GM04503 (cell line): ENCODE measurements at regions not wholly inside any gene's neighbourhood (a gene's known extent, or its start where the extent isn't known, plus 50 kb on each side); places are given as distances from the start of the nearest gene placed in this dataset.
A peak's percentile ranks its signal among the peaks of the same experiment; 100 is the strongest.

Source experiments
- DNase-seq: peaks from one replicate; pipeline ENCODE4 v3.0.0-alpha.2; 2012; ENCODE audit warnings: low read depth

DNA sequence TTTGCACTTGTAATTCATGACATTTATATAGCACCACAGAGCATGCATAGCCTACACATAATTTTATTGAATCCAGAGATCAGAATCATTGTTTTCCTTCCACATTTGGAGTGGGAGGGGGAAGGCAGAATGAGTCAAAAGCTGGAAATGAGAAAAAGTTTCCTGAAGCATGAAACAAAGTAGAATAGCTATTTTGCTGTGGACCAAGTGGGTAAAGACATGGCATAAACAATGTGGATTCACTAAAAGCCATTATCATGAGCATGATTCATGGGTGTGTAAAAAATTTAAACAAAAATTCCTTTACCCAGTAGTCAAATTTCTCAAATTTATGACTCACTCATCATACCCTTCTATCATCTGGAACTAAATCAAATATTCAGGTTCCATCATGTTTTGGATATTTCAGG lies 97.9 kb downstream of the YIPF5 start:
- DNase-seq, result peak; percentile 73

DNA sequence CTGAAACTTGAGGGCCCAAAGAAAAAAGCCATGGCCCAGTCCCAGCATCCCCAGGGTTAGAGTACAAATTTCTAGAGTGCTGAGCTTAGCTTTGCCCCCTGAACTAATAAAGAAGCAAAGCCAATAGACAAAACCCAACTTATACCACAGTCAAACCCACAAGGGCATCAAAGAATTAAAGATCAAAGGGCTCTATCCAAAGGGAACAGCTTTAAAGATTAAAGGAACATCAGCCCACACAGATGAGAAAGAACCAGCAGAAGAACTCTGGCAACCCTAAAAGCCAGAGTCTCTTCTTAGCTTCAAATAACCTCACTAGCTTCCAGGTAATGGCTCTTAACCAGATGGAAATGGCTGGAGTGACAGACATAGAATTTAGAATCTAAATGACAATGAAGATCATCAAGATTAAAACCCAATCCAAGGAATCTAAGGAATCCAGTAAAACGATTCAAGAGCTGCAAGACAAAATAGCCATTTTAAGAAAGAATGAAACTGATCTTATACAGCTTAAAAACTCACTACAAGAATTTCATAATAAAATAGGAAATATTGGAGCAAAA lies 93.9 kb downstream of the YIPF5 start:
- DNase-seq, result no peak

DNA sequence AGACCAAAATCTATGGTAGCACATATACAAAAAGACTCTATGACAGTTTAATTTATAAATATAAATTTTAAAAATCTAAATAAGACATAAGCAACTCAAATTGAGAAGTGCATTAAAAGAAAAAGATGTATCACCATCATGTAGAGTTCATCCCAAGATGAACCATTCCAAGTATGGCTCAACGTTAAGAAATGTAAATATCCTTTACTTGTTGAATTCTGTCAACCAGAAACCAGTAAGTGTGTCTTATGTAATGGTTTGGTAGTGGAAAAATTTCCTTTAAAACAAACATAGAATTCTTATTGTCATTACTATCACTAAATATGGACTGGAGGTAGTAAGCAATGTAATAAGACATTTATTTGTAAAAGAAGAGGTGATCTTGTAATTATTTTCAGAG lies 87.3 kb downstream of the YIPF5 start:
- DNase-seq, result no peak

DNA sequence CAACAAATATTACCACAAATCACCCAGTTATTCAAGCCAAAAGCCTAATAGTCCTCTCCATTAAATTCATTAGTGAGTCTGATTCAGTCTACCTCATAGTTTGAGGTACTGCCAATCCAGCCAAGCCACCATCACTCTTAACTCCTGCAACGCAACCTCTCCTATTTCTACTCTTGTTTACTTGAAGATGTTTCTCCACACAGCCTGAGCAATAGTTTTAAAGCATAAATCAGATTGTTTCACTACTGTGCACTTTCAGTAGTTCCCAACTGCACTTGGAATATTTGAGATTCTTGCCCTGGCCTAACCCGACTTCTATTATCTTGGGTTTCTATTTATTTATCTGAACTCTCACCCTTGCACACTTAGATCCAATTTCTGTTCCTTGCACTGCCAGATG lies 85.5 kb downstream of the YIPF5 start:
- no peak for DNase-seq

DNA sequence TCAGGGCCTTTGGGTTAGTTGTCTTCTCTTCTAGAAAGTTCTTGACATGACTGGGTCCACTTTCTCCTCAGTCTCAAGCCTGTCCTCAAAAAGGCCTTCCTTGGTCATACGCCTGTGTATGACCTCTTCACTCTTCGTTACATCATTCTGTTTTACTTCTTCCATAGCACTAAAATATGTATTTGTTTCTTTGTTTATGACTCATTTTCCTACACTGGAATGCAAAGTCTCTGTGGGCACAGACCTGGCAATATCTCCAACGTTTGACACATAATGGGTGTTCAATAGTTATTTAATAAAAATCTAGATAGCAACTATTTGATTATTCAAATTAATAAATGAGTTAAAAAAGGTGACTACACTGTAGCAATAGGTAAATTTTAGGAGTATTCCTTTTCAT lies 85.1 kb downstream of the YIPF5 start:
- no peak for DNase-seq

DNA sequence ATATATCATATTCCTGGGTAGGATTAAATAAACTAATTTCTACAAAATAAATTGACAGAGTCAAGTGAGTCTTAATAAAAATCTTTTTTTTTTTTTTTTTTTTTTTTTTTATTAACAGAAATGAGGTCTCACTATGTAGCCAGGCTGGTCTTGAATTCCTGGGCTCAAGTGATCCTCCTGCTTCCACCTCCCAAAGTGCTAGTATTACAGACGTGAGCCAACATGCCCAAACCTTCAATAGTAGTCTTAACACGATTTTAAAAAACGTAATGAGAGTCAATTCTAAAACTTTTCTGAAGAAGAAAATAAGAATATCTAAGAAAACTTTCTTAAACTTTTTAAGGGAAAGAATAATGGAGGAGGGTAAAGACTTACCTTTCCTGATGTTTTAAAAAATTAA lies 84.2 kb downstream of the YIPF5 start:
- no peak for DNase-seq

DNA sequence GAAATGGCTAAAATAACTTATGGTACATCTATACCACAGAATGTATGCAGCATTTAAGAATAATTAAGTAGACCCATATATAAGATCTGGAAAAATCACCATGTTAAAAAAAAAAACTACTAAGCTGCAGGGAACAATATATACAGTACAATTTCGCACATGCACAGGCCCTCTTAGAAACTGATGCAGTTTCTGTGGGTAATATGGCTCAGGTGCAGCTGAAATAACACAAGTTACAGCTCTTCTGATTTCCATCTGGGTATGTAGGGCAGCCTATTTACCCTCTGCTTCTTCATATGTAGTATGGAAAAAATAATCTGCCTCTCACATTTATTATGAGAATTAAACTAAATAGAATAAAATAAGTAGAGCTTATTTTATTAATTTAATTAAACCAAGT lies 82.9 kb downstream of the YIPF5 start:
- DNase-seq, result no peak

DNA sequence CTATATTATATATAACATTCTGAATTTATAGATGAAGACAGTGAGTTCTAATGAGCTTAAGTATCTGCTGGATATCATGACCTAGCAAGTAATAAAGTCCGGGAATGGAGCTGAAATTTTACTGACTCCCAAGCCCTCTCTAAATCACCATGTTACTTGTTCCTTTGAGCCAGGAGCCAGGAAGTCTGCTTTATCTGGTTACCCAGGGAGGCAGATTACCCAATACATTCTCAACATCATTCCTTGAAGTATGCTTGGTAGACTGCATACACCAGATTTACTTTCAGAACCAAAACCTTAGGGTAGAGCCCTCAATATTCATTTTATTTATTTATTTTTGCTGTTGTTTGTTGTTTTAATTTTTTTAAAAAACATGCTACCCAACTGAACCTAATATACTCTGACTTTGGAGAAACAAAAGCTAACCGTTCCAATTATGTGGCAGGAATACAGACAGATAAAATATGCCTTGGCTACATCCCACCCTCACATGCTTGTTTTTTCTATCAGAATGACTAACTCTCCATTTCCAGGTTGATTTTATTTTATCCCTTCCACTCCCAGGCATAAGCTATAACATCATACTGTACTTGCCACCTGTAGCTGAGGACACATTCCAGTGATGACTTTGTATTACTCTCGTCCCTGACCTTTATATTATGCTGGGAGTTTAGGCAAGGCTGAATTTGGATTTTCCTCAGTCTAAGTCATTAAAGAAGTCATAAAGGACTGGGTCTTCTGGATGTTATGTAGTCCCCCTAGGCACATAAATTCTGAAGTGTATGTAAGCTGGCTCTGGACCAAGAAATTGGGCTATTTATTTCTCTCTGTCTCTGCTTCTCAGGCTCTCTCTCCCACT lies 82.0 kb downstream of the YIPF5 start:
- peak; percentile 34 for DNase-seq

DNA sequence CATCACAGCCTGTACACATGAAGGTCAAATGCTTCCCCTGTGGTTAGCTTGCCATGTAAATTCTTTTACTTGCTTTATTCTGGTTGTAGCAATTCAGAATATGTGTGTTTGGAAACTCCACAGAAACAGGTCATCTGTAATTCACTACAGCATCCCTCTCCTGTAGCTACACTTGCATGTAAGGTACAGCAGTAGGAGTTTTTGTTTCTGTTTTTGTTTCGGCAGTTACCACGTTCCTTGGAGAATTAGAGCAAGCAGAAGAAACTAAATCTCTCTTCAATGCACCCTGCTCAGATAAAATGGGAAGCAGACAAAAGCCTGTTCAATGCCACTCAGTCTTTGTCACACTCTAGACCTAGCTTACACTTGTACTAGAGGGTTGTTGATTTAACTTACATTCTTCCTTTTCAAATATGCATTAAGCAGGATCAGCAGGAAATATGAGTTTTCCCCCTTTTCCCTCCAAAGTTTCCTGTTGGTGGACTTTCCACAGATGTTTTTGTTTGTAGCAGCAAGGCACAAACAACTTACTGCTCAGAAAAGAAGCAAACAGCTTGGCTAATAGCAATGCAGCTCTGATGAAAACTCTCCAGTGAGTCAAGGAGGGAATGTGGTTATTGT lies 80.9 kb downstream of the YIPF5 start:
- DNase-seq, result no peak

DNA sequence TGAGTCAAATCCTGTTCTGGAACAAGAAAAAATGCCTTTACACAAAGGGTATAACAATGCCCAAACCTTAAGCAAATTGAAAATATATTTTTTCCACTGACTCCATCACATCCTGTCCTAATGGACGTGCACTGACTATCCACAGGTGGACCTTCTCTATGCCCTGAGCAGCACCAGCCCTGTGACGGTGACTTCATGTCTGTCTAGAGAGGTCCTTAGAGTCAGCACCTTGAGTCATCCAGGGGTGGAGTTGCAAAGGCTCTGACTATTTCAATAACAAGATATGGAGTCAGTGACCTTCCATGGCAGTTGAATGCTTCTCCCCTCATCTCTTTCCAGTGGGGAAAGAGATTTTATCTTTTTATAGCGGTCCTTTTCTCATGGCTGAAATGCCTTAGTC lies 78.0 kb downstream of the YIPF5 start:
- no peak for DNase-seq

DNA sequence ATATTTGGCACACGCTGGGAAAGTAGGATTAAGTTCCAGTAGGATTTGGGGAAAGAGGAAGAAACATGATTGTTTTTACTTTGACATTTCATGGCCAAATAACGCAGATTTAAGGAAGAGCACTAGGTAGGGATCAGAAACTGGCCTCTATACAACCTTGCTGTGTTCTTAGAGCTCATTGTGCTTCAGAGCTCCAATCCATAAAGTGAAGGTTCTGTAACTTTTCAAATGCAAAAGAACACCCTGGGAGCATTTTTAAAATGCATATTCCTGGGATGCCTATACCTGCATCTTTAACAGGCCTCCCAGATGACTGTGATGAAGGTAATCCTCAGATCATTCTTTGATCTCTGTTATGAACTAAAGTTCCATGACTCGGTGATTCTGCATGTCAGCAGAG lies 77.1 kb downstream of the YIPF5 start:
- no peak for DNase-seq

DNA sequence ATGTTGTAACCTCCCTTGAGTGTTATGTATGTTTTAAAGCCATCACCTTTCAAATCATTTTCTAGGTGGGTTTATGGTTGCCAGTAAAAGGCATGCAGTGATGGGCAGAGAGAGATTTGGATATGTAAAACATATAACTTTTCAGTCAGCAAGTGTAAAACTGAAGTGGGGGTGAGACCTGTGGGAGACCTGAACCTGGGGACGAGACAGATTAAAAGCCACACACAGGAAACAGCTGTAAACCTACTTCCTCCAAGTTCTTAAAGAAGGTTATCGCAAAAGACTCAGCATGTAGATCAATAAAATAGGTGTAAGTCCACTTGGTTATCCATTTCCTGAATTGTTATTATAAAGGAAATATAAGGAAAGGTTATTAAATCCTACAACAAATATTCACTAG lies 76.6 kb downstream of the YIPF5 start:
- DNase-seq, result no peak

DNA sequence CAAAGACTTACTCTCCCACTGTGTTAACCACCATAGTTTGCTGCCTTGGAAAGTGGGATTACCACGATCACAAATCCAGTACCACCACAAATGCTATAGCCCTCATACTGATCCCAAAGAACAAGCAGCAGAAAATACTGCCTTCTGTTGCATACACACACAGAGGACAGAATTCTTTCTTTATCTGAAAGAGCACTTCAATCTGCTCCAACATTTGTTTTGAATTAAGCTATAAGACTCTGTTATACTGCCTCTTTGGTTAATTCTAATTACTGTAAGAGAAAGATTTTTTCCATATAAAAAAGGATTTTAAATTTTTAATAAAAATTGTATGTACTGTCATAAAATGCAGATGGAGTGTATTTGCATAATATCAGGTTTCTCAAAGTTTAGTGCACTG lies 69.8 kb downstream of the YIPF5 start:
- DNase-seq, result no peak

DNA sequence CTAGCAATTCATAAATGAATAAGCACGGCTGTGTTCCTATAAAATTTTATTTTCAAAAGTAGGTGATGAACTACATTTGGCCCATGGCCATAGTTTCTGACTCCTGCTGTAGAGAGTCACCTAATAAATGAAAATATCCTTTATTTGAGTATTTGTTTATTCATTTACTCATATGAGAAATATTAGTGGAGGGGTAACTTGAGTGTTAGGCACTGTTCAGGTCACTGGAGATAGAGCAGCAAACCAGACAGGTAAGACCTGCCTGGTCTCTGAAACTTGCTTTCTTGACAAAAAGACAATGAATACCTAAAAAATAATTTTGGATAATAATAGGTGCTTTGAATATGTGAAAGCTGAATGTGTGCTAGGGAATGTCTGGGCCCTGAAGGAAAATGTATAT lies 68.8 kb downstream of the YIPF5 start:
- no peak for DNase-seq

DNA sequence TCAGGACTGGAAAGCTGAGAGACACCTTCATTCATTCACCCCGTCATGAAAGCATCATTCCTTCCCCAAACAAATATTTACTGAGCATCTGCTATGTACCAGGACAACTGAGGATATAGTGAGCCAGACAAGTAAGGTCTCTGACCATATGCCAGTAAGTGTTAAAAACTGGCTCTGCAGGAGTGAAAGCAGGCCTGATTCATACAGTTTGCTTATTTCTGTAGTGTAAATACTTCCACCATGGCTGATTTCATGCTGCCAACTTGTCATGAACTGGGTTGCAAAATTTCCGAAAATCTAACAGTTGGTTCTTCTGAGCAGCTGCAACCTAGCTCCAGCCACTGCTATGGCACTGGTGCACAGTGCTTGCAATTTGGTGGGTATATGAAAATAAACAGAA lies 68.1 kb downstream of the YIPF5 start:
- DNase-seq, result no peak

DNA sequence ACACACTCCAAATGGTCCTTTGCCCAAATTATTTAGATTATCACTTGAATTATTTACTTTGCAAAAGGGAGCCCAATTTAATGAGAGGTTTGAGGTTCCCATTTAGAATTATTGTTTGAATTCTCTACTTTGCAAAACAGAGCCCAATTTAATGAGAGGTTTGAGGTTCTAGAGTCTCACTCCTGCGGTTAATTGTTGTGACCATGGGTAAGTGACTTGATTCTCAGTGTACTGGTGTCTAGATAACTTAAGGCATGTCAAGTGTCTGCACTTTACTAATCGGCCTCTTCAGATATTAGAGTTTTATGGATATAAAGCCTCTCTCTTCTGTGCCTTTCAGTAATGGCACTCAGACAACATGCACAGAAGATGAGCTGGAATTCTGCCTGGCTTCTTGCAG lies 67.5 kb downstream of the YIPF5 start:
- no peak for DNase-seq

DNA sequence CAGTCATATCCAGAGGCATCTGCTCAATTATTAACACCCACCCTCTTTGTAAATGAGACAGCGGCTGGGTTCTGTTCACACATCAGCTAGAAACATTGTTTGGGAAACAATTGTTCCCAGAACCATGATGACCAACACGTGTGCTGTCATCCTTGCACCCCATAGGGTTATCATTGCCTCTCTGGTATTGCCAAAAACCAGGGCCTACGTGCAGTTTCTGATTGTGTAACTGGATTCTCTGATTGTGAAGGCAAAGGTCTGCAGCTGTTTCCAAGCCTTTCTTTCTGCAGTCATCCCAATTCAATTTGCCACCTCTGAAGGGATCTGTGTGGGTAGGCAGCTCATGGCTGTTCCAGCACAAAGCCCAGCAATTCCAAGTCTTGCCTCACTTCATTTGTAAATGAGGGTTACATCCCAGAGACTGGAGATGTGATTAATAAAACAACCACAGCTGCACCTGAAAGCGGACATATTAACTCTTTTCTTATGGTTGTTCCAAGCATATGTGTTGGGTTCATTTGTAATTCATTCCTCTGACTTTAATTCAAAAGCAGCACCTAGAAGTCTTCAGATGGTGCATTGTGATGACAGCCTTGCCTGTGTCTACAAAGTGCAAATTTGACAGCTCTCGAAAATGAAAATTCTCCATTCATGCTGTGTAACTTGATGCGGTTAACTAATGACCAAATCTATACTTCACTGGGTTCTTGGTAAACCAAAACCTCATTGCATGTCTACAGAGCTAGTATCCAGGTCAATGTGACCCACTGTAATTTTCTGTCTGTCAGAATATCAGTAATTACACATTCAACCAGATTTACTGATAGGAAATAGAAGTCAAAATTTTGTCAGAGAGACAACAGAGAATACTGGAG lies 66.6 kb downstream of the YIPF5 start:
- no peak for DNase-seq

DNA sequence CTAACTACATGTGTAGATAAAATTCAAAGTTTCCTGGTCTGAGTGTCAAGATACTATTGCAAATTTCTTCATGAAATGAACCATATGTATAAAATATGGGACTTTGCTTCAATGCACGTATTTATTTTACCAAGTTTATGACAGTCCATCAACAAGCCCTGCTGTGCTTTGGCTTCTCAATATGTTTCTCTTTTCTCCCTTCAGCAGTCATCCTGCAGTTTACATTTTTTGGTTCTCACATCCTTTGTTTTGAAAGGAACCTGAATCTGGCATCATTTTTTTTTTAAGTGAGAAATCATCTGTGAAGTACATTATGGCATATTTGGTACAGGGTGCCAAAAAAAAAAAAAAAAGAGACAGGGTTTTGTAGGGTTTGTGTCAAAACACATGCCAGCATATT lies 65.1 kb downstream of the YIPF5 start:
- no peak for DNase-seq

DNA sequence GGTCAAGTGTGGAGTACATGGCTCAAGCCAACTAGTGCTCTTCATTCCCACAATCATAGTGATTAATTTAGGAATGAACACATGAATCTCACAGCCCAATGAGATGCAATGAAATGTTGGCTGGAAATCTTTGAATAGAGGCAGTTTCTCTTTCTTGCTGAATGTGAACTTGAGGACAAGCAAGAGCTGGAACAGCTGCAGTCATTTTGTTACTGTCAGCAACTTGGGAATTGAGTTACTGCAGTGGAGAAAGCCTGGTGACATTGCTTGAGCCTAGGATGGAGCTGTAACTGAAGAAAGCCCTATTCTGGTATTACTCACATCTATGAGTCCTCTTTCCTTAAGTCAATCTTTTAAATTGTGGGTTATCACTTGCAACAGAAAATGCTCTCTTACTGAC lies 62.3 kb downstream of the YIPF5 start:
- no peak for DNase-seq
